ENCODE measurements at regions not wholly inside any gene's neighbourhood (a gene's known extent, or its start where the extent isn't known, plus 50 kb on each side); places are given as distances from the start of the nearest gene placed in this dataset.

- no peaks in the 10 kb centered on the region for H3K27me3 ChIP-seq
- no peaks in the 10 kb centered on the region for H3K4me1 ChIP-seq
- no peak overlapping the region for H3K27ac ChIP-seq
- TF ChIP-seq POLR2A (IDR thresholded peaks at IDR 0.05) (no peak), CTCF (IDR thresholded peaks at IDR 0.05) (no peak)
- no peaks in the 10 kb centered on the region for H3K36me3 ChIP-seq
- H3K4me3 ChIP-seq = no peak overlapping the region
- no peaks in the 10 kb centered on the region for H3K9me3 ChIP-seq
- no peak for DNase-seq
Observed at GRCh38 chr17:70615831-70616230, 446.5 kb downstream of the KCNJ2 start.

- DNase-seq = no peak
- TF ChIP-seq CTCF (IDR thresholded peaks at IDR 0.05) (no peak), POLR2A (IDR thresholded peaks at IDR 0.05) (no peak)
Observed at GRCh38 chr17:70618641-70619040, 449.3 kb downstream of the KCNJ2 start.

GRCh38 chr17:70621566-70621965 is 452.2 kb downstream of the KCNJ2 start:
- H3K27me3 ChIP-seq = no peaks in the 10 kb centered on the region
- no peak for DNase-seq
- no peak for TF ChIP-seq POLR2A (IDR thresholded peaks at IDR 0.05)
- no peak for TF ChIP-seq CTCF (IDR thresholded peaks at IDR 0.05)
- H3K4me1 ChIP-seq = no peaks in the 10 kb centered on the region
- H3K36me3 ChIP-seq = no peaks in the 10 kb centered on the region
- no peaks in the 10 kb centered on the region for H3K9me3 ChIP-seq
- H3K4me3 ChIP-seq = no peak overlapping the region
- no peak overlapping the region for H3K27ac ChIP-seq

More at GRCh38 chr17:70618641-70619040, 449.3 kb downstream of the KCNJ2 start:
- H3K9me3 ChIP-seq = no peaks in the 10 kb centered on the region
- no peaks in the 10 kb centered on the region for H3K36me3 ChIP-seq
- no peak overlapping the region for H3K27ac ChIP-seq
- no peaks in the 10 kb centered on the region for H3K27me3 ChIP-seq
- no peak overlapping the region for H3K4me3 ChIP-seq
- no peaks in the 10 kb centered on the region for H3K4me1 ChIP-seq

GRCh38 chr17:70622368-70623260 is 453.3 kb downstream of the KCNJ2 start:
- no peaks in the 10 kb centered on the region for H3K9me3 ChIP-seq
- no peaks in the 10 kb centered on the region for H3K27me3 ChIP-seq
- H3K27ac ChIP-seq = no peak overlapping the region
- no peaks in the 10 kb centered on the region for H3K36me3 ChIP-seq
- H3K4me1 ChIP-seq = no peaks in the 10 kb centered on the region
- TF ChIP-seq CTCF (IDR thresholded peaks at IDR 0.05) = peak in 3 of 6 experiments; percentile 20 to 45 (median 45)
- TF ChIP-seq POLR2A (IDR thresholded peaks at IDR 0.05) = no peak
- no peak overlapping the region for H3K4me3 ChIP-seq
- peak in 2 of 3 donors; percentile 46 to 58 for DNase-seq

GRCh38 chr17:70624211-70624610 is 454.9 kb downstream of the KCNJ2 start:
- TF ChIP-seq POLR2A (IDR thresholded peaks at IDR 0.05) (no peak), CTCF (IDR thresholded peaks at IDR 0.05) (no peak)
- Histone ChIP-seq H3K36me3 (no peaks in the 10 kb centered on the region), H3K4me3 (no peak overlapping the region), H3K27ac (no peak overlapping the region), H3K4me1 (no peaks in the 10 kb centered on the region), H3K9me3 (no peaks in the 10 kb centered on the region), H3K27me3 (no peaks in the 10 kb centered on the region)
- no peak for DNase-seq

Measured in Peyer's patch (tissue), 4 donors.